ENCODE measurements at regions not wholly inside any gene's neighbourhood (a gene's known extent, or its start where the extent isn't known, plus 50 kb on each side); places are given as distances from the start of the nearest gene placed in this dataset.

GRCh38 chr10:120713573-120714205, 137.5 kb upstream of the WDR11 start:
- Mint-ChIP-seq H3K27me3 (ENCODE audit: unreplicated experiment) (no peaks in the 10 kb centered on the region), H3K27ac (ENCODE audit: unreplicated experiment) (no peak overlapping the region), H3K4me3 (ENCODE audit: low read depth, unreplicated experiment) (no peak overlapping the region), H3K9me3 (ENCODE audit: low read depth, unreplicated experiment) (no peaks in the 10 kb centered on the region), H3K36me3 (ENCODE audit: insufficient read depth, unreplicated experiment) (no peaks in the 10 kb centered on the region), H3K4me1 (ENCODE audit: low read depth, unreplicated experiment) (no peaks in the 10 kb centered on the region)
- no peak for DNase-seq
- CTCF ChIA-PET = no interaction called here
- TF ChIP-seq CTCF (IDR thresholded peaks at IDR 0.05; ENCODE audit: unreplicated experiment) = no peak
- intact Hi-C loops (cut with micrococcal nuclease; ENCODE audit: unreplicated experiment) = no loop called here
- BruUV-seq (replicated peaks) = no TSS peak

GRCh38 chr10:120715171-120715570, 136.0 kb upstream of the WDR11 start:
- CTCF ChIA-PET = no interaction called here
- intact Hi-C loops (cut with micrococcal nuclease; ENCODE audit: unreplicated experiment) = no loop called here
- H3K4me1 Mint-ChIP-seq (ENCODE audit: low read depth, unreplicated experiment) = no peaks in the 10 kb centered on the region
- no peaks in the 10 kb centered on the region for H3K9me3 Mint-ChIP-seq (ENCODE audit: low read depth, unreplicated experiment)
- H3K36me3 Mint-ChIP-seq (ENCODE audit: insufficient read depth, unreplicated experiment) = no peaks in the 10 kb centered on the region
- no peak overlapping the region for H3K4me3 Mint-ChIP-seq (ENCODE audit: low read depth, unreplicated experiment)
- no peak overlapping the region for H3K27ac Mint-ChIP-seq (ENCODE audit: unreplicated experiment)
- no peak for DNase-seq
- no peaks in the 10 kb centered on the region for H3K27me3 Mint-ChIP-seq (ENCODE audit: unreplicated experiment)
- no TSS peak for BruUV-seq (replicated peaks)
- no peak for TF ChIP-seq CTCF (IDR thresholded peaks at IDR 0.05; ENCODE audit: unreplicated experiment)

GRCh38 chr10:120719333-120719732, 131.8 kb upstream of the WDR11 start:
- Mint-ChIP-seq H3K9me3 (ENCODE audit: low read depth, unreplicated experiment) (no peaks in the 10 kb centered on the region), H3K4me3 (ENCODE audit: low read depth, unreplicated experiment) (no peak overlapping the region), H3K36me3 (ENCODE audit: insufficient read depth, unreplicated experiment) (no peaks in the 10 kb centered on the region), H3K27me3 (ENCODE audit: unreplicated experiment) (no peaks in the 10 kb centered on the region), H3K27ac (ENCODE audit: unreplicated experiment) (no peak overlapping the region), H3K4me1 (ENCODE audit: low read depth, unreplicated experiment) (no peaks in the 10 kb centered on the region)
- no peak for TF ChIP-seq CTCF (IDR thresholded peaks at IDR 0.05; ENCODE audit: unreplicated experiment)
- no peak for DNase-seq
- intact Hi-C loops (cut with micrococcal nuclease; ENCODE audit: unreplicated experiment) = no loop called here
- CTCF ChIA-PET = no interaction called here
- no TSS peak for BruUV-seq (replicated peaks)

GRCh38 chr10:120727001-120727400, 124.2 kb upstream of the WDR11 start:
- CTCF ChIA-PET = no interaction called here
- no peak for DNase-seq
- intact Hi-C loops (cut with micrococcal nuclease; ENCODE audit: unreplicated experiment) = no loop called here
- TF ChIP-seq CTCF (IDR thresholded peaks at IDR 0.05; ENCODE audit: unreplicated experiment) = no peak
- no peaks in the 10 kb centered on the region for H3K27me3 Mint-ChIP-seq (ENCODE audit: unreplicated experiment)
- H3K4me3 Mint-ChIP-seq (ENCODE audit: low read depth, unreplicated experiment) = no peak overlapping the region
- no TSS peak for BruUV-seq (replicated peaks)
- H3K36me3 Mint-ChIP-seq (ENCODE audit: insufficient read depth, unreplicated experiment) = peaks cover 2% of the 10 kb centered on the region
- no peaks in the 10 kb centered on the region for H3K9me3 Mint-ChIP-seq (ENCODE audit: low read depth, unreplicated experiment)
- peaks cover 3% of the 10 kb centered on the region for H3K4me1 Mint-ChIP-seq (ENCODE audit: low read depth, unreplicated experiment)
- no peak overlapping the region for H3K27ac Mint-ChIP-seq (ENCODE audit: unreplicated experiment)
